ENCODE measurements at regions not wholly inside any gene's neighbourhood (a gene's known extent, or its start where the extent isn't known, plus 50 kb on each side); places are given as distances from the start of the nearest gene placed in this dataset.
"Not testable (repeated sequence)": the region's sequence is repeated elsewhere in the genome, so short reads cannot be mapped to it uniquely, and the experiment has no call there.

DNA sequence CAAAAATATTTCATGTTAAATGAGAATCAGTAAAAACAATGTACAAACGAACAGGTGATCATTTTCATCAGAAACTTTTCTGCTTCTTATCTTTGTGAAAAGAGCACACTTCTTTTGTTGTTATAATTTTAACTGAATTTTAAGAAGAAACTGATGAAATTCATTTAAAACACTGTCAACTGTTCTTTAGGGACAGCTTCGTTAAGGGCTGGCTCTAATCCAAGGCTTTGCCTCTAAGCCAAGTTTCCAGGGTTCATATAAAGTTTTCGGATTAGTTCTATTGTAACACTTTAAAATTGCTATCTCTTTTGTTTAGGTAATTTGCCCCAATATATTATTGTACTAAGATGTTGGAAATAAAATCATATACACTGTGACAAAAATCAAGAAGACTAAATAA is 559.2 kb downstream of the TUSC1 start:
- H3K4me3 Mint-ChIP-seq: no peak overlapping the region
- CTCF ChIA-PET: no interaction called here

DNA sequence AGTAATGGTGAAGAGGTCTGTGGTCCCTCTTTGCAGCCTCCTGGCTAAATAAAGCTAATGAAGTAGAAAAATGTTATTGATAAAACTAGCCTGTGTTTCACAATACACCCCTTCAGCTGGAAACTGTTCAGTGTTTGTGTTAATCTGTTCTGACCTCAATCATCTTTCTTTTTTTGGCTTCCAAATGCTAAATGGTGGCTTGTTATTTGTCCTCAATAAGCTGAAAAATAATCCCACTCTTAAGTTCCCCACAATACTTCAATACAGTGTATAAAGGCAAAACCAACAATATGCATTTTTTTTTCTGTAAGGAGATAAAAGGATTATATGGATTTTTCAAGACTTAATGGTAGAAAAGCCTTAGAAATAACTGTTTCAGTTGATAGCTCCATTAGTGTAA is 560.5 kb downstream of the TUSC1 start:
- intact Hi-C loops (cut with DNase I, micrococcal nuclease): no loop called here
- no peak overlapping the region for H3K27ac Mint-ChIP-seq

More for the DNA sequence above, 559.2 kb downstream of the TUSC1 start:
- no peaks in the 10 kb centered on the region for H3K4me1 Mint-ChIP-seq (ENCODE audit: low read depth)
- POLR2A ChIA-PET: no interaction called here
- H3K36me3 Mint-ChIP-seq (ENCODE audit: low read depth): no peaks in the 10 kb centered on the region
- TF ChIP-seq, protein P1, sequence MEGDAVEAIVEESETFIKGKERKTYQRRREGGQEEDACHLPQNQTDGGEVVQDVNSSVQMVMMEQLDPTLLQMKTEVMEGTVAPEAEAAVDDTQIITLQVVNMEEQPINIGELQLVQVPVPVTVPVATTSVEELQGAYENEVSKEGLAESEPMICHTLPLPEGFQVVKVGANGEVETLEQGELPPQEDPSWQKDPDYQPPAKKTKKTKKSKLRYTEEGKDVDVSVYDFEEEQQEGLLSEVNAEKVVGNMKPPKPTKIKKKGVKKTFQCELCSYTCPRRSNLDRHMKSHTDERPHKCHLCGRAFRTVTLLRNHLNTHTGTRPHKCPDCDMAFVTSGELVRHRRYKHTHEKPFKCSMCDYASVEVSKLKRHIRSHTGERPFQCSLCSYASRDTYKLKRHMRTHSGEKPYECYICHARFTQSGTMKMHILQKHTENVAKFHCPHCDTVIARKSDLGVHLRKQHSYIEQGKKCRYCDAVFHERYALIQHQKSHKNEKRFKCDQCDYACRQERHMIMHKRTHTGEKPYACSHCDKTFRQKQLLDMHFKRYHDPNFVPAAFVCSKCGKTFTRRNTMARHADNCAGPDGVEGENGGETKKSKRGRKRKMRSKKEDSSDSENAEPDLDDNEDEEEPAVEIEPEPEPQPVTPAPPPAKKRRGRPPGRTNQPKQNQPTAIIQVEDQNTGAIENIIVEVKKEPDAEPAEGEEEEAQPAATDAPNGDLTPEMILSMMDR (IDR thresholded peaks at IDR 0.05): no peak
- no peaks in the 10 kb centered on the region for H3K27me3 Mint-ChIP-seq
- H3K36me3 ChIP-seq (ENCODE audit: insufficient read depth, low read length): no peaks in the 10 kb centered on the region
- peaks cover 26% of the 10 kb centered on the region for H3K9me3 Mint-ChIP-seq
- H3K4me3 ChIP-seq (ENCODE audit: low read length): no peak overlapping the region
- no peak overlapping the region for H3K27ac ChIP-seq (ENCODE audit: low read depth in 1 of 2, low read length in 2 of 2)
- ATAC-seq (ENCODE audit: poor library complexity) (no peak), DNase-seq (no peak)
- no peaks in the 10 kb centered on the region for H3K27me3 ChIP-seq (ENCODE audit: control insufficient read depth in 1 of 2, insufficient read depth in 2 of 2, low read length in 2 of 2)
- no peaks in the 10 kb centered on the region for H3K4me1 ChIP-seq (ENCODE audit: insufficient read depth, low read length)
- peaks cover 5 to 15% of the 10 kb centered on the region in 2 experiments for H3K9me3 ChIP-seq (ENCODE audit: control insufficient read depth in 1 of 2, insufficient read depth in 1 of 2, low read length in 2 of 2)
- intact Hi-C loops (cut with DNase I, micrococcal nuclease): no loop called here
- H3K27ac Mint-ChIP-seq: no peak overlapping the region

GRCh38 chr9:25102204-25102603 is 556.5 kb upstream of the IZUMO3 start:
- not testable (repeated sequence) for H3K27ac Mint-ChIP-seq

More for the DNA sequence above, 560.5 kb downstream of the TUSC1 start:
- ATAC-seq (ENCODE audit: poor library complexity) (no peak), DNase-seq (no peak)
- ChIA-PET POLR2A (no interaction called here), CTCF (no interaction called here)
- no peaks in the 10 kb centered on the region for H3K36me3 Mint-ChIP-seq (ENCODE audit: low read depth)
- H3K4me3 Mint-ChIP-seq: no peak overlapping the region
- Histone ChIP-seq H3K9me3 (ENCODE audit: control insufficient read depth in 1 of 2, insufficient read depth in 1 of 2, low read length in 2 of 2) (peaks cover 7 to 8% of the 10 kb centered on the region in 2 experiments), H3K36me3 (ENCODE audit: insufficient read depth, low read length) (no peaks in the 10 kb centered on the region), H3K27ac (ENCODE audit: low read depth in 1 of 2, low read length in 2 of 2) (no peak overlapping the region), H3K4me3 (ENCODE audit: low read length) (no peak overlapping the region), H3K4me1 (ENCODE audit: insufficient read depth, low read length) (no peaks in the 10 kb centered on the region), H3K27me3 (ENCODE audit: control insufficient read depth in 1 of 2, insufficient read depth in 2 of 2, low read length in 2 of 2) (no peaks in the 10 kb centered on the region)
- H3K9me3 Mint-ChIP-seq: peaks cover 24% of the 10 kb centered on the region
- TF ChIP-seq, protein P1 (IDR thresholded peaks at IDR 0.05): no peak
- no peaks in the 10 kb centered on the region for H3K27me3 Mint-ChIP-seq
- no peaks in the 10 kb centered on the region for H3K4me1 Mint-ChIP-seq (ENCODE audit: low read depth)

GRCh38 chr9:25094518-25094917 is 548.8 kb upstream of the IZUMO3 start:
- H3K36me3 ChIP-seq (ENCODE audit: insufficient read depth, low read length): no peaks in the 10 kb centered on the region
- no peak overlapping the region for H3K27ac ChIP-seq (ENCODE audit: low read depth in 1 of 2, low read length in 2 of 2)
- H3K4me1 ChIP-seq (ENCODE audit: insufficient read depth, low read length): no peaks in the 10 kb centered on the region
- ATAC-seq (ENCODE audit: poor library complexity) (no peak), DNase-seq (no peak)
- Mint-ChIP-seq H3K4me1 (ENCODE audit: low read depth) (no peaks in the 10 kb centered on the region), H3K9me3 (peaks cover 16% of the 10 kb centered on the region), H3K36me3 (ENCODE audit: low read depth) (no peaks in the 10 kb centered on the region), H3K4me3 (no peak overlapping the region), H3K27me3 (no peaks in the 10 kb centered on the region), H3K27ac (no peak overlapping the region)
- H3K4me3 ChIP-seq (ENCODE audit: low read length): no peak overlapping the region
- CTCF ChIA-PET: no interaction called here
- POLR2A ChIA-PET: no interaction called here
- no peaks in the 10 kb centered on the region for H3K9me3 ChIP-seq (ENCODE audit: control insufficient read depth in 1 of 2, insufficient read depth in 1 of 2, low read length in 2 of 2)
- H3K27me3 ChIP-seq (ENCODE audit: control insufficient read depth in 1 of 2, insufficient read depth in 2 of 2, low read length in 2 of 2): no peaks in the 10 kb centered on the region
- TF ChIP-seq, protein P1 (IDR thresholded peaks at IDR 0.05): no peak
- intact Hi-C loops (cut with DNase I, micrococcal nuclease): no loop called here

More at GRCh38 chr9:25102204-25102603, 556.5 kb upstream of the IZUMO3 start:
- H3K4me1 ChIP-seq (ENCODE audit: insufficient read depth, low read length); ATAC-seq (ENCODE audit: poor library complexity); H3K4me3 Mint-ChIP-seq; H3K27me3 Mint-ChIP-seq; H3K27me3 ChIP-seq (ENCODE audit: control insufficient read depth in 1 of 2, insufficient read depth in 2 of 2, low read length in 2 of 2); H3K4me1 Mint-ChIP-seq (ENCODE audit: low read depth); POLR2A ChIA-PET; DNase-seq; H3K36me3 Mint-ChIP-seq (ENCODE audit: low read depth); H3K36me3 ChIP-seq (ENCODE audit: insufficient read depth, low read length); H3K4me3 ChIP-seq (ENCODE audit: low read length); CTCF ChIA-PET; H3K9me3 ChIP-seq (ENCODE audit: control insufficient read depth in 1 of 2, insufficient read depth in 1 of 2, low read length in 2 of 2); H3K27ac ChIP-seq (ENCODE audit: low read depth in 1 of 2, low read length in 2 of 2); intact Hi-C loops (cut with DNase I, micrococcal nuclease): not testable (repeated sequence)
- H3K9me3 Mint-ChIP-seq: peaks cover 11% of the 10 kb centered on the region

All from CD4-positive, alpha-beta T cell (primary cell).